H1 (cell line): ENCODE measurements at regions not wholly inside any gene's neighbourhood (a gene's known extent, or its start where the extent isn't known, plus 50 kb on each side); places are given as distances from the start of the nearest gene placed in this dataset.

Experiments used
- ASH2L ChIP-seq: fragments of 200-600, 300-600 bp; sonication (generic); IDR thresholded peaks from one replicate; pipeline ENCODE4 v1.7.1; 2017; ENCODE audit warnings: low read length
- BCL11A ChIP-seq, 2 experiments: IDR thresholded peaks; one replicate each; pipeline ENCODE4 v1.6.1; 2011; ENCODE audit warnings: low read depth in 2 of 2, low read length in 2 of 2, mild to moderate bottlenecking in 2 of 2
- CBX8 ChIP-seq: fragments of 300-800, 300-1000 bp; sonication (generic); IDR thresholded peaks from 2 replicates; pipeline ENCODE4 v1.7.1; 2016; ENCODE audit warnings: low read depth, low read length, borderline replicate concordance
- CHD2 ChIP-seq: IDR thresholded peaks from 2 replicates; pipeline ENCODE4 v1.6.1; 2012; ENCODE audit warnings: low read length, improper control_type of control experiment
- JUND ChIP-seq: IDR thresholded peaks from 2 replicates; pipeline ENCODE4 v1.6.1; 2011; ENCODE audit warnings: mild to moderate bottlenecking, improper control_type of control experiment, low read length
- KDM1A ChIP-seq: fragments of 200-600, 300-600 bp; sonication (generic); IDR thresholded peaks from 2 replicates; pipeline ENCODE4 v1.7.1; 2016; ENCODE audit warnings: mild to moderate bottlenecking, low read length, borderline replicate concordance
- POLR2AphosphoS5 ChIP-seq: IDR thresholded peaks from 2 replicates; pipeline ENCODE4 v1.6.1; 2011; ENCODE audit warnings: low read depth, low read length
- SRF ChIP-seq: IDR thresholded peaks from 2 replicates; pipeline ENCODE4 v1.6.1; 2011; ENCODE audit warnings: mild to moderate bottlenecking, low read depth, low read length, moderate library complexity
- TEAD4 ChIP-seq: IDR thresholded peaks from 2 replicates; pipeline ENCODE4 v1.6.1; 2012; ENCODE audit warnings: low read depth, low read length, inconsistent platforms, mixed read lengths

- TF ChIP-seq BCL11A (IDR thresholded peaks at IDR 0.05; ENCODE audit: low read depth in 2 of 2, low read length in 2 of 2) (no peak), KDM1A (no peak), SRF (no peak), ASH2L (no peak), CHD2 (no peak), TEAD4 (no peak), POLR2AphosphoS5 (no peak), CBX8 (no peak), JUND (no peak)
These were observed 75.8 kb downstream of the DIO2 start (continued) for GRCh38 chr14:80135305-80136088.
